OCI-M2 (cell line): ENCODE measurements at regions not wholly inside any gene's neighbourhood (a gene's known extent, or its start where the extent isn't known, plus 50 kb on each side); places are given as distances from the start of the nearest gene placed in this dataset.
"Not testable (repeated sequence)": the region's sequence is repeated elsewhere in the genome, so short reads cannot be mapped to it uniquely, and the experiment has no call there.

Source experiments
- DNase-seq: peaks from one replicate; lab custom pipeline; 2025; ENCODE audit not compliant: unreplicated experiment; lab: John Stamatoyannopoulos, UW

- DNase-seq = no peak
Observed at GRCh38 chr2:84055816-84056215, 403.3 kb downstream of the SUCLG1 start.

GRCh38 chr2:84054577-84054976 is 404.5 kb downstream of the SUCLG1 start:
- not testable (repeated sequence) for DNase-seq

GRCh38 chr2:84052913-84053312 is 406.2 kb downstream of the SUCLG1 start:
- DNase-seq = no peak

GRCh38 chr2:84052043-84052442 is 407.0 kb downstream of the SUCLG1 start:
- no peak for DNase-seq

- no peak for DNase-seq
Observed at GRCh38 chr2:84048964-84049363, 410.1 kb downstream of the SUCLG1 start.

DNA sequence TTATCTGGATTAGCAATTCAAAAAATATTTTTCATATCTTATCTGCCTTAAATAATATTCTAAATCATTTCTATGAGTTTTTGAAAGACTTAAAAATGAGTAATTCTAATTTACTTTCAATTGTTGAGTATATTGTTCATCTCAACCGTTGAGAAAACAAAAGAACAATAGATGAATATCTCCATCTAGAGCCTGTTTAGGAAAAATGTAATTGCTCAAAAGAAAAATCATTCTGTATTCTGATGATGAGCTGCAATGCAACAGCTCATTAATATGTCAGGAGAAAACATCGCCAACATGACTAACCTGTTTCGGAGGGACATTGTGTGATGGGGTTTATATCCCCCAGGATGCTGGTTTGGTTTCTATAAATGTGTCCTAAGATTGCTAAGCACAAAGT is 417.6 kb downstream of the SUCLG1 start:
- no peak for DNase-seq

DNA sequence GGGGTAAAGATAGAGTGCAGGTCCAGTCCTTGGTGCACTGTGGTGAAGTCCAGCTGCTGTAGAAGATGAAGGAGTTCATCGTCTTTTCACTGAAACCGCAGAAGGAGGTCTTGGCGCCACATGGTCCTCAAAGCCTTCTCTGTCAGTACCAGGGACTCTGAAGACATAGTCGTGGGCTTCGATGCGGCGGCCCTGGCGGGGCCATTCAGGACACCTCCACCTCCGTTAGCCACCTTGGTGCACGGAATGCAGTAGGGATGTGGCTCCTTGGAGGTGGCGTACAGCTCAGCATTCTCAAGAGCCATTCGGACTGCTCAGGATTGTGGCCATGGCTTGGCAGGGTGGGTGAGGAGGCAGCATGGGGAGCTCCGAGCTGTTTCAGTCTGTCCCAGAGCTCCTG is 418.8 kb downstream of the SUCLG1 start:
- no peak for DNase-seq

DNA sequence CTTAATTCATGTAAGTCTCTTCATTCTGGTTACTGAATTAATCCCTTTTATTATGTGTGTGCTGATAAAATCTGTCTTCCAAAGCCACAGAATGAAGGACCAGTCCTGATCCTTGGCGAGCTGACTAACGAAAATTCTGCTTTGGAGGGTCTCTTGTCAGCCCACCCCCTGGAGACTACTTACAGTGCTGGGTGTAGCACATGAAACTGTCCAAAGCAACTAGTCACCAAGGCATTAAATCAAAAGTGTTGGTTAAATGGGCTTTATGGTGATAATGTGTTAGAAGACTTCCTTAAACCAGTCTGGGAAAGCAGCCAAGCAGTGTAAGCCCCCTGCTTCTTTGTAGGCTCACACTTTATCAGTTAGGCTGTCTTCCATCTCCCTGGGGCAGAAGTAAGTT is 420.2 kb downstream of the SUCLG1 start:
- DNase-seq = no peak

DNA sequence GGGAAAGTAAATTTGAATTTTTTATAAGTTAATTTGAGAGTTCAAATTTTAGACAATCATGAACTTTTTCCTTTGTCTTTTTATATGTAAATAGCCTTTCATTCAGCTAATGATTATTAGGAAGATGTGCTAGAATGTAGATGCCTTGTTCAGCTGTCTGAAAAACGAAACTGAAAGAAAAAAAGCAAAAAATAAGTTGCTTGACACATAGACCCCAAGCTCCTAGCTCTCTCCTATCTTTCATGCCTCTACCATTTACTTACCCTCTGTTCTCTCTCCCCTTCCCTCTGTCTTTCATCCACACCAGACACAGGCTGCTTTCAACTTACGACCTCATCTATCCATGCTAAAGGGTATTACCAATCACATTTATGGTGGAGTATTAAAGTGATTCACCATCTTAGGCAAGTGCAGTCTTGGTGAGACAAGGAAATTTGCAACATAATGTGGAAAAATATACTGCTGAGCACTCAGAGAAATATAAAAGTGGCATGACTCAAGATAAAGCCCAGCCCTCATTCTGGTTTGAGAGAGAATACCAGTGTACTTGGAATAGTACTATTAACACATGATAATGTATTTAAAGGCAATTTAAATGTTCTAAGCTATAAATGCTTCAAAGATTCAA is 425.6 kb downstream of the SUCLG1 start:
- no peak for DNase-seq

DNA sequence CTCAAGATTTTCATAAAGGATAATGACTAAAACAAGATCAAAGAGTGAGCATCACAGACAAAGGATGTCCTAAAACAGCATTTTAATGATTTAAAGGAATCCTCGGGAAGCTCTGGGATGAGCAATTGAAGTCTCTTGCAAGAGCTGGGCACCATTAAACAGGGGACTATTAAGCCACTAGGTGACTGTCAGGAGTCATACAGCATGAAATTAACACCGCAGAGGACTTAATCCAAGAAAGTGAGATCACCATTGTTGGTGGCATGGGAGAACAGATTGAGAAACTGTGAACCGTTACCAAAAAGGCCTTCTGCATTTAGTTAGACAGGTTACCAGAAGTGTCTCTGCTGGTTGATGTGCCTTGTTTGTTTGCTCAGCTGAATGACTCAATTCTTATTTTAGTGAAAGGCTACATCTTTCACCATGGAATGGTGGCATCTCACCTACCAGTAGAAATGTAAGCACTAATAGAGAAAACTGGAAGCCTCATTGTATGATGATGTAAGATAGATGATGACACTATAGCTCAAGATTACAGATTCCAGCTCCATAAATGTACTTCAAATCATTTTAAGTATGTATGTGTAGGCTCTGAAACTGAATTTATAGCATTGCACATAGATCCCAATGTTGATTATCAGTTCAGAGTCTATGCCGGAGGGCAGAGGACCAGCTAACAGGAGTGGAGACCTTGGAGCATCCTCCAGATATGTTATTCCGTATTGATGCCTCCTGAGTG is 427.6 kb downstream of the SUCLG1 start:
- no peak for DNase-seq

GRCh38 chr2:84029903-84030575 is 429.0 kb downstream of the SUCLG1 start:
- no peak for DNase-seq

DNA sequence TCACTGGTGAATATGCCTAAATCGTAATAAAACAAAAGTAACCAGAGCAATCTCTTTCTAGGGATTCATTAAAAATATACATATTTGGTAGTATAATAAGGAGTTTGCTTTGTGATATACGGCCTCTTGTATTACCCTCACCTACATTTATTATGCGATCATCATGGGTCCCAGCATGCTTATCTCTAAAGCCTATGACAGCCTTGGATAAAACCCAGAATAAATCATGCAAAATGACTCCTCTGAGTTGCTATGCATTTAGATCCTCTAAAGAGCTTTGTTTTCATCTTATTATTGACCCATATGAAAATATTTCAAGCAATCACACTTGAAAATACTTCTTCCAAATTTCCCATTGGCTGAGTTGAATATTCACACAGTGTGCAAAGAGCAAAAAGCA is 432.3 kb downstream of the SUCLG1 start:
- DNase-seq = no peak

GRCh38 chr2:84022810-84023431 is 436.2 kb downstream of the SUCLG1 start:
- DNase-seq = no peak

GRCh38 chr2:84017010-84017409 is 442.1 kb downstream of the SUCLG1 start:
- no peak for DNase-seq

DNA sequence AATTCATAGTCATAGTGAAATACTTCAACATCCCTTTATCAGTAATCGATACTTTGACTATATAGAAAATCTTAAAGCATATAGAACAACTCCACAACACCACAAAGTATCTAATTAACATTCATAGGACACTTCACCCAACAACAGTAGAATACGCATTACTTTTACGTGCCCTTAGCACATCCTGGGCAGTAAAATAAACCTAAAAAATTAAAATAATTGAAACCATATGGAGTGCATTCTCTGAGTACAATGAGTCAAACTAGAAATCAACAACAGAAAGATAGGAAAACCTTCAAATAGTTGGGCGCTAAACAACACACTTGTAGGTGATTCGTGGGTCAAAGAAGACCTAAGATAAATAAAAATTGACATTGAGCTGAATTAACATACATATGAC is 442.9 kb downstream of the SUCLG1 start:
- DNase-seq = no peak

DNA sequence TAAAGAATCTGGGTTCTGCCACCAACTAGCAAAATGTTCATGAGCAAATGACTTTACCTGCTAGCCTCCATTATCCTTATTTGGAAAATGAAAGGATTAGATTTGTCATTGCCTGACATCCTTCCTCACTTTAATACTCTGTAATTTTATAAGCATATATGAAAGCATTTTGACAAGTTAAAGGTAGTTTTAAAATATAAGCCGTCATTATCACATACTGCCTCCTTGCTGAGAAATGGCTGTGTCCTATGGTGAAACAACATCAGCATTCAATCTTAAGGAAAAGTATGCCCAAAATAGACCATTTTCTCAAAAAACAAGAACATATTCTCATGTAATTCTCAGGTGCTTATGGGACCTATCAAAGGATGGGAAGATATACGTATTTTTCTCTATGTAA is 461.2 kb downstream of the SUCLG1 start:
- no peak for DNase-seq

GRCh38 chr2:83994633-83995179 is 464.4 kb downstream of the SUCLG1 start:
- no peak for DNase-seq

DNA sequence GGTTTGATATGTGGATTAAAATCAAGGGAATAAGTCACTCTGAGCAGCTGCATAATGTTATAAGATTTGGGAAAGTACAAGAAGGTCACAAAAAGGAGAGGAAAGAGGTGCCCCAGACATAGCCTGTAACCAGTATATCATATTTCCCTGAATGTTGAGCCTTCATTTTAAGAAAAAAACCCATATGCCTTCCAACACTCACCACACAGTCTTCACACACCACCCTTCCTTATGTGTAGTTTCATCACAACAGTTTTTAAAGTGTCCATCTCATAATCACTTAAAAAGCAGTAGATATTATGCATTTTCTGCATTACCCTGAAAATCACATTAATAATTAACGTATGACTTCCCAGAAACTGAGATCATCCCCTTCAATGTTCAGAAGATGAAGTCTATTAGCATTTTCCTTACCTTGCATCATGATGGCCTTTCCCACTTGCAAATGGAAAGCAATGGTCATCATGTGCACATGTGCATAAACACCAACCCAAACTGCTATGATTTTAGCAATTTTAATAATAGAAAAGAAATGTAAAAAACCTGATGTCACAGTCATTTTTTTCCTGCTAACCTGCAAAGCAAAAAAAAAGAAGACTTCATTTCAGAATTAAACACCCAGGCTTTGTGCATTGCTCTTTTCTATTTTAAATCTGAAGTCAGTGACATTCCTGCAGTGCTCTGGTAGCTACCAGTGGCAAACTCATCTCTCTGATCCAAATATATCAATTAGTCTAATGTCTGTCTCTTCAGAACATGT is 465.0 kb downstream of the SUCLG1 start:
- no peak for DNase-seq

- no peak for DNase-seq
Observed at GRCh38 chr2:83991992-83992391, 467.1 kb downstream of the SUCLG1 start.

DNA sequence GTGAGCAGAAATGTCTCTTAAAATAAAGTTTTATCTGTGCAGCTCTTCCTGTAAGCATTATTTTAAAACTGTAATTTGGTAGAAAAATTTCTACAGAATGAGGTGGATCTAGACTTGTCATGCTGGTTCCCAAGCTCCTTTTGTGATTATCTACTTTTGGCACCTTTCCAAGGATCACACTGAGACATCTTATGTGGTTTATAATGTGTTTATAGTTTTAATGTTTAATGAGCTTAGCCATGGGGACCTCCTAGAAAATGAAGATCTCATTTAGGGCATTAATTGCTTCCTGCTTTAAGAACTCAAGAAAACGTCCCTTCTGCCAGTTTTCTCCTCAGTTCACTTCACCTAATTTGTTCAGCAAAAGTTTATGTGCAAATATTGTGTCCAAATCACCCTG is 468.4 kb downstream of the SUCLG1 start:
- no peak for DNase-seq

DNA sequence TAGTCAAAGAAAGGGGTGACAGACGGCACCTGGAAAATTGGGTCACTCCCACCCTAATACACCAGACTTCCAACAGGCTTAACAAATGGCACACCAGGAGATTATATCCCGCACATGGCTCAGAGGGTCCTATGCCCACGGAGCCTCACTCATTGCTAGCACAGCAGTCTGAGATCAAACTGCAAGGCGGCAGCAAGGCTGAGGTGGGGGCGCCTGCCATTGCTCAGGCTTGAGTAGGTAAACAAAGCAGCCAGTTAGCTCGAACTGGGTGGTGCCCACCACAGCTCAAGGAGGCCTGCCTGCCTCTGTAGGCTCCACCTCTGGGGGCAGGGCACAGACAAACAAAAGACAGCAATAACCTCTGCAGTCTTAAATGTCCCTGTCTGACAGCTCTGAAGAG is 482.5 kb downstream of the SUCLG1 start:
- not testable (repeated sequence) for DNase-seq
